Activated CD4-positive, CD25-positive, alpha-beta regulatory T cell (primary cell): ENCODE measurements at regions not wholly inside any gene's neighbourhood (a gene's known extent, or its start where the extent isn't known, plus 50 kb on each side); places are given as distances from the start of the nearest gene placed in this dataset.
"Not testable (repeated sequence)": the region's sequence is repeated elsewhere in the genome, so short reads cannot be mapped to it uniquely, and the experiment has no call there.

Source experiments
- DNase-seq, 4 experiments: peaks; one replicate each; lab custom pipeline; 2025; lab: John Stamatoyannopoulos, UW

GRCh38 chr7:29649876-29650275 lies 86.2 kb downstream of the PRR15 start:
- no peak for DNase-seq

- no peak for DNase-seq
Measured at GRCh38 chr7:29651477-29651876, 87.8 kb downstream of the PRR15 start.

GRCh38 chr7:29652556-29652955 lies 88.9 kb downstream of the PRR15 start:
- no peak for DNase-seq

GRCh38 chr7:29654340-29654739 lies 90.7 kb downstream of the PRR15 start:
- DNase-seq = not testable (repeated sequence)

GRCh38 chr7:29657288-29657687 lies 93.7 kb downstream of the PRR15 start:
- no peak for DNase-seq

- DNase-seq = no peak
Measured at GRCh38 chr7:29657856-29658255, 94.2 kb downstream of the PRR15 start.

- DNase-seq = not testable (repeated sequence)
Measured at GRCh38 chr7:29659213-29659612, 95.6 kb downstream of the PRR15 start.

GRCh38 chr7:29662899-29663298 lies 99.3 kb downstream of the PRR15 start:
- DNase-seq = not testable (repeated sequence)

- DNase-seq = not testable (repeated sequence)
Measured at GRCh38 chr7:29664999-29665398, 101.4 kb downstream of the PRR15 start.

- DNase-seq = not testable (repeated sequence)
Measured at GRCh38 chr7:29667096-29667669, 103.5 kb downstream of the PRR15 start.

GRCh38 chr7:29671286-29671685 lies 107.7 kb downstream of the PRR15 start:
- not testable (repeated sequence) for DNase-seq

- not testable (repeated sequence) for DNase-seq
Measured at GRCh38 chr7:29673635-29674034, 110.0 kb downstream of the PRR15 start.

GRCh38 chr7:29674626-29675025 lies 111.0 kb downstream of the PRR15 start:
- DNase-seq = not testable (repeated sequence)

- DNase-seq = not testable (repeated sequence)
Measured at GRCh38 chr7:29677254-29677653, 113.6 kb downstream of the PRR15 start.

GRCh38 chr7:29679963-29680362 lies 116.3 kb downstream of the PRR15 start:
- not testable (repeated sequence) for DNase-seq

- not testable (repeated sequence) for DNase-seq
Measured at GRCh38 chr7:29680601-29681000, 117.0 kb downstream of the PRR15 start.

- DNase-seq = not testable (repeated sequence)
Measured at GRCh38 chr7:29684151-29684786, 120.6 kb downstream of the PRR15 start.

GRCh38 chr7:29684787-29685650 lies 121.3 kb upstream of the WIPF3 start:
- DNase-seq = peak in 2 of 4 experiments; percentile 1 to 3

GRCh38 chr7:29685651-29686271 lies 120.5 kb upstream of the WIPF3 start:
- not testable (repeated sequence) for DNase-seq

GRCh38 chr7:29690510-29690909 lies 115.8 kb upstream of the WIPF3 start:
- DNase-seq = not testable (repeated sequence)

GRCh38 chr7:29696402-29696801 lies 109.9 kb upstream of the WIPF3 start:
- not testable (repeated sequence) for DNase-seq

GRCh38 chr7:29699723-29700122 lies 106.6 kb upstream of the WIPF3 start:
- DNase-seq = not testable (repeated sequence)
